H1 (cell line): ENCODE measurements at regions not wholly inside any gene's neighbourhood (a gene's known extent, or its start where the extent isn't known, plus 50 kb on each side); places are given as distances from the start of the nearest gene placed in this dataset.

ENCODE experiments used
- CTCF ChIA-PET: fragments of 300-600 bp; sonication (Branson Sonifier 250); formaldehyde crosslinking; loops from one replicate; lab custom pipeline; 2021; ENCODE audit not compliant: partially characterized antibody; lab: Charles Lee
- POLR2A ChIA-PET: fragments of 300-600 bp; sonication (Branson Sonifier 250); formaldehyde crosslinking; loops from one replicate; lab custom pipeline; 2021; ENCODE audit warnings: inconsistent platforms; ENCODE audit not compliant: partially characterized antibody; lab: Charles Lee
- DNase-seq, 2 experiments: peaks; one replicate each; pipeline versions ENCODE4 v3.0.0 to v3.0.0-alpha.2; 2010 to 2022; ENCODE audit warnings: low spot score in 2 of 2, low read depth in 1 of 2, mixed read lengths in 1 of 2
- FAIRE-seq: peaks from 2 replicates; lab custom pipeline; 2011; peaks lifted over from hg19 to GRCh38; lab: Jason Lieb, UNC
- H2AFZ ChIP-seq: 2 replicates; pipeline ENCODE4 v1.8.1; 2012; ENCODE audit warnings: low read length, inconsistent platforms
- H2AK5ac ChIP-seq: 2 replicates; pipeline ENCODE4 v1.6.1; 2013; ENCODE audit warnings: low read depth, low read length
- H2BK120ac ChIP-seq: replicated peaks from 2 replicates; pipeline ENCODE3; 2013; ENCODE audit warnings: low read depth, low read length, inconsistent platforms
- H2BK12ac ChIP-seq: 2 replicates; pipeline ENCODE4 v1.6.1; 2013; ENCODE audit warnings: low read depth, low read length
- H2BK15ac ChIP-seq: 2 replicates; pipeline ENCODE4 v1.6.1; 2013; ENCODE audit warnings: low read length
- H2BK20ac ChIP-seq: 2 replicates; pipeline ENCODE4 v1.6.1; 2013; ENCODE audit warnings: low read length
- H2BK5ac ChIP-seq: 2 replicates; pipeline ENCODE4 v1.6.1; 2013; ENCODE audit warnings: low read depth, low read length
- H3K14ac ChIP-seq: 2 replicates; pipeline ENCODE4 v1.6.1; 2013; ENCODE audit warnings: inconsistent platforms; ENCODE audit not compliant: insufficient read length
- H3K18ac ChIP-seq: 2 replicates; pipeline ENCODE4 v1.6.1; 2013; ENCODE audit warnings: low read length; ENCODE audit errors: extremely low read depth
- H3K23ac ChIP-seq: 2 replicates; pipeline ENCODE4 v1.6.1; 2013; ENCODE audit warnings: inconsistent platforms; ENCODE audit not compliant: insufficient read length
- H3K23me2 ChIP-seq: 2 replicates; pipeline ENCODE4 v1.6.1; 2013; ENCODE audit warnings: low read depth, low read length
- H3K27ac ChIP-seq: 2 replicates; pipeline ENCODE4 v1.6.1; 2011; ENCODE audit warnings: low read depth, low read length, inconsistent platforms
- H3K27me3 ChIP-seq, 4 experiments: replicated peaks in 1 of 4; 1 replicate in 1 of 4; 2 replicates in 3 of 4; pipeline versions ENCODE4 v1.6.1 to v1.8.1; 2011 to 2013; ENCODE audit warnings: low read length in 3 of 4, mild to moderate bottlenecking in 3 of 4, inconsistent platforms in 2 of 4, mixed read lengths in 2 of 4, moderate library complexity in 1 of 4; ENCODE audit not compliant: control insufficient read depth in 3 of 4, insufficient read depth in 3 of 4; ENCODE audit errors: extremely low read depth in 1 of 4
- H3K36me3 ChIP-seq, 4 experiments: 2 replicates each; pipeline versions ENCODE4 v1.6.1 to v1.8.1; 2011 to 2013; ENCODE audit warnings: mild to moderate bottlenecking in 4 of 4, low read length in 3 of 4, moderate library complexity in 2 of 4, control low read depth in 1 of 4, inconsistent platforms in 1 of 4; ENCODE audit not compliant: insufficient read depth in 4 of 4, control insufficient read depth in 2 of 4
- H3K4ac ChIP-seq: replicated peaks from 2 replicates; pipeline ENCODE3; 2013; ENCODE audit warnings: low read length, low read depth, mixed read lengths, inconsistent platforms; ENCODE audit not compliant: insufficient read length
- H3K4me1 ChIP-seq, 4 experiments: replicated peaks in 1 of 4; 1 replicate in 1 of 4; 2 replicates in 3 of 4; pipeline versions ENCODE4 v1.6.1 to v1.8.1; 2011 to 2013; ENCODE audit warnings: low read length in 3 of 4, inconsistent platforms in 2 of 4, mixed read lengths in 1 of 4; ENCODE audit not compliant: insufficient read depth in 4 of 4, control insufficient read depth in 3 of 4
- H3K4me2 ChIP-seq, 2 experiments: 2 replicates each; pipeline versions ENCODE4 v1.6.1 to v1.8.1; 2011 to 2013; ENCODE audit warnings: low read depth in 2 of 2, low read length in 2 of 2, control low read depth in 1 of 2, inconsistent platforms in 1 of 2, mild to moderate bottlenecking in 1 of 2; ENCODE audit not compliant: insufficient read depth in 1 of 2
- H3K4me3 ChIP-seq, 4 experiments: fragments of 200-600, 300-600 bp in 1 of 4; sonication (generic), shearing (Covaris generic), sonication (Bioruptor Twin) in 1 of 4; 2 replicates each; pipeline versions ENCODE4 v1.5.1 to v1.8.1; 2011 to 2016; ENCODE audit warnings: low read length in 4 of 4, low read depth in 3 of 4, control low read depth in 2 of 4, inconsistent platforms in 2 of 4, mild to moderate bottlenecking in 2 of 4, mixed read lengths in 1 of 4, moderate library complexity in 1 of 4; ENCODE audit not compliant: insufficient read depth in 2 of 4; ENCODE audit errors: extremely low read depth in 1 of 4
- H3K56ac ChIP-seq: replicated peaks from 2 replicates; pipeline ENCODE3; 2013; ENCODE audit warnings: low read depth, mild to moderate bottlenecking, mixed read lengths, low read length, inconsistent platforms; ENCODE audit not compliant: insufficient read length
- H3K79me1 ChIP-seq: 2 replicates; pipeline ENCODE4 v1.6.1; 2013; ENCODE audit warnings: low read depth, low read length, control low read depth
- H3K79me2 ChIP-seq, 2 experiments: 2 replicates each; pipeline versions ENCODE4 v1.6.1 to v1.8.1; 2012 to 2013; ENCODE audit warnings: low read length in 2 of 2, mild to moderate bottlenecking in 2 of 2, inconsistent platforms in 1 of 2; ENCODE audit not compliant: insufficient read depth in 2 of 2, control insufficient read depth in 1 of 2
- H3K9ac ChIP-seq, 4 experiments: replicated peaks in 1 of 4; 1 replicate in 1 of 4; 2 replicates in 3 of 4; pipeline versions ENCODE4 v1.6.1 to v1.8.1; 2011 to 2013; ENCODE audit warnings: low read depth in 3 of 4, low read length in 3 of 4, control low read depth in 2 of 4, mild to moderate bottlenecking in 2 of 4, moderate library complexity in 2 of 4, inconsistent platforms in 1 of 4; ENCODE audit errors: extremely low read depth in 1 of 4
- H3K9me3 ChIP-seq, 2 experiments: 2 replicates each; pipeline versions ENCODE4 v1.6.1 to v1.8.1; 2012 to 2013; ENCODE audit warnings: mild to moderate bottlenecking in 2 of 2, moderate library complexity in 2 of 2, control low read depth in 1 of 2, inconsistent platforms in 1 of 2, low read depth in 1 of 2, low read length in 1 of 2, mixed read lengths in 1 of 2; ENCODE audit not compliant: insufficient read depth in 2 of 2
- H4K20me1 ChIP-seq, 2 experiments: replicated peaks in 1 of 2; 2 replicates each; pipeline versions ENCODE3 to v1.8.1; 2011 to 2013; ENCODE audit warnings: inconsistent platforms in 2 of 2, low read length in 2 of 2, mild to moderate bottlenecking in 1 of 2; ENCODE audit not compliant: insufficient read depth in 2 of 2, control insufficient read depth in 1 of 2
- H4K5ac ChIP-seq: 2 replicates; pipeline ENCODE4 v1.6.1; 2013; ENCODE audit warnings: low read length, low read depth, mixed read lengths, inconsistent platforms; ENCODE audit not compliant: insufficient read length
- H4K8ac ChIP-seq: 2 replicates; pipeline ENCODE4 v1.8.0; 2013; ENCODE audit warnings: mild to moderate bottlenecking, moderate library complexity, low read length, inconsistent platforms; ENCODE audit not compliant: insufficient read depth; ENCODE audit errors: extremely low read depth
- H4K91ac ChIP-seq: replicated peaks from 2 replicates; pipeline ENCODE3; 2013; ENCODE audit warnings: low read length, mixed read lengths, inconsistent platforms; ENCODE audit not compliant: insufficient read length
- E2F6 ChIP-seq: IDR thresholded peaks from 2 replicates; pipeline ENCODE4 v1.6.1; 2012; ENCODE audit warnings: inconsistent platforms
- FOSL1 ChIP-seq: IDR thresholded peaks from 2 replicates; pipeline ENCODE4 v1.6.1; 2011; ENCODE audit warnings: mild to moderate bottlenecking, low read depth, low read length, moderate library complexity; ENCODE audit not compliant: insufficient read depth
- HDAC6 ChIP-seq: IDR thresholded peaks from one replicate; pipeline ENCODE4 v1.7.1; 2012; ENCODE audit warnings: low read depth, mild to moderate bottlenecking, inconsistent platforms, low read length, moderate library complexity
- JUN ChIP-seq: IDR thresholded peaks from 2 replicates; pipeline ENCODE4 v1.6.1; 2011; ENCODE audit warnings: low read depth, mild to moderate bottlenecking, improper control_type of control experiment, low read length
- RAD21 ChIP-seq, 2 experiments: IDR thresholded peaks in 1 of 2; conservative IDR thresholded peaks in 1 of 2; 2 replicates each; pipeline ENCODE4 v1.6.1; 2011; ENCODE audit warnings: low read depth in 2 of 2, low read length in 2 of 2, improper control_type of control experiment in 1 of 2, inconsistent platforms in 1 of 2, mild to moderate bottlenecking in 1 of 2, moderate library complexity in 1 of 2
- RBBP5 ChIP-seq: IDR thresholded peaks from 2 replicates; pipeline ENCODE4 v1.7.1; 2012; ENCODE audit warnings: low read depth, mild to moderate bottlenecking, inconsistent platforms, low read length, moderate library complexity, borderline replicate concordance
- RFX5 ChIP-seq: IDR thresholded peaks from 2 replicates; pipeline ENCODE4 v1.6.1; 2011; ENCODE audit warnings: low read depth, low read length, improper control_type of control experiment, borderline replicate concordance
- SIRT6 ChIP-seq: IDR thresholded peaks from one replicate; pipeline ENCODE4 v1.7.1; 2012; ENCODE audit warnings: low read length, inconsistent platforms
- SP4 ChIP-seq: IDR thresholded peaks from 2 replicates; pipeline ENCODE4 v1.6.1; 2012; ENCODE audit warnings: low read length, inconsistent platforms
- TEAD4 ChIP-seq: IDR thresholded peaks from 2 replicates; pipeline ENCODE4 v1.6.1; 2012; ENCODE audit warnings: low read depth, low read length, inconsistent platforms, mixed read lengths
- YY1 ChIP-seq: IDR thresholded peaks from 2 replicates; pipeline ENCODE4 v1.6.1; 2011; ENCODE audit warnings: low read depth, mild to moderate bottlenecking, low read length
- WGBS, 2 experiments: shearing (Covaris generic) in 1 of 2; methylation state at CpG; one replicate each; pipeline versions ENCODE4 v1.1.6 to v1.1.7; 2013 to 2015; ENCODE audit warnings: low lambda C conversion rate in 2 of 2, mixed read lengths in 2 of 2, inconsistent platforms in 1 of 2, low coverage in 1 of 2, missing lambda C conversion rate in 1 of 2; ENCODE audit not compliant: insufficient replicate concordance in 2 of 2, insufficient coverage in 1 of 2, insufficient read length in 1 of 2; ENCODE audit errors: extremely low coverage in 1 of 2, missing lambda C conversion rate in 1 of 2; 5-methylcytosine and 5-hydroxymethylcytosine counted together
- TF ChIP-seq, protein P1 (sequence below), 3 experiments: IDR thresholded peaks; 1 replicate in 2 of 3; 2 replicates in 1 of 3; pipeline versions ENCODE4 v1.5.1 to v1.6.1; 2011; ENCODE audit warnings: low read length in 3 of 3, mild to moderate bottlenecking in 3 of 3, inconsistent platforms in 2 of 3, low read depth in 1 of 3, moderate library complexity in 1 of 3; ENCODE audit not compliant: insufficient read depth in 1 of 3; ENCODE audit errors: control extremely low read depth in 1 of 3

GRCh38 chr2:47251404-47251675 is 75.0 kb upstream of the CALM2 start:
- H3K14ac ChIP-seq, result no peak overlapping the region
- TF ChIP-seq RAD21 (IDR thresholded peaks at IDR 0.05 in 1 of 2, conservative IDR thresholded peaks at IDR 0.05 in 1 of 2; ENCODE audit: low read depth in 2 of 2, low read length in 2 of 2), result no peak
- TF ChIP-seq RFX5, result no peak
- no peak for TF ChIP-seq RBBP5
- no peak for TF ChIP-seq SP4
- no peak for TF ChIP-seq SIRT6
- TF ChIP-seq E2F6, result no peak
- TF ChIP-seq JUN, result no peak
- TF ChIP-seq YY1, result no peak
- TF ChIP-seq, protein P1, sequence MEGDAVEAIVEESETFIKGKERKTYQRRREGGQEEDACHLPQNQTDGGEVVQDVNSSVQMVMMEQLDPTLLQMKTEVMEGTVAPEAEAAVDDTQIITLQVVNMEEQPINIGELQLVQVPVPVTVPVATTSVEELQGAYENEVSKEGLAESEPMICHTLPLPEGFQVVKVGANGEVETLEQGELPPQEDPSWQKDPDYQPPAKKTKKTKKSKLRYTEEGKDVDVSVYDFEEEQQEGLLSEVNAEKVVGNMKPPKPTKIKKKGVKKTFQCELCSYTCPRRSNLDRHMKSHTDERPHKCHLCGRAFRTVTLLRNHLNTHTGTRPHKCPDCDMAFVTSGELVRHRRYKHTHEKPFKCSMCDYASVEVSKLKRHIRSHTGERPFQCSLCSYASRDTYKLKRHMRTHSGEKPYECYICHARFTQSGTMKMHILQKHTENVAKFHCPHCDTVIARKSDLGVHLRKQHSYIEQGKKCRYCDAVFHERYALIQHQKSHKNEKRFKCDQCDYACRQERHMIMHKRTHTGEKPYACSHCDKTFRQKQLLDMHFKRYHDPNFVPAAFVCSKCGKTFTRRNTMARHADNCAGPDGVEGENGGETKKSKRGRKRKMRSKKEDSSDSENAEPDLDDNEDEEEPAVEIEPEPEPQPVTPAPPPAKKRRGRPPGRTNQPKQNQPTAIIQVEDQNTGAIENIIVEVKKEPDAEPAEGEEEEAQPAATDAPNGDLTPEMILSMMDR (IDR thresholded peaks at IDR 0.05; ENCODE audit: control extremely low read depth in 1 of 3, insufficient read depth in 1 of 3, low read depth in 1 of 3, low read length in 3 of 3), result no peak
- no peak for TF ChIP-seq FOSL1
- no peak for TF ChIP-seq HDAC6
- no peak for TF ChIP-seq TEAD4
- no peak overlapping the region for H2AFZ ChIP-seq
- no peak overlapping the region for H3K18ac ChIP-seq
- 89% methylated on average over 3 of the region's 3 CpGs; no CpG with 5 or more reads in 1 of the 2 experiments for WGBS, 2 experiments
- no peaks in the 10 kb centered on the region for H3K36me3 ChIP-seq
- no peak overlapping the region for H3K27ac ChIP-seq
- H3K27me3 ChIP-seq, result no peaks in the 10 kb centered on the region
- no peak overlapping the region for H3K56ac ChIP-seq
- POLR2A ChIA-PET, result interaction anchor here (0.9 kb wide), 1 partner anchor 12 kb away, joined by 3 read pairs; no protein-coding TSS in a partner anchor
- no peaks in the 10 kb centered on the region; the same call in 1 of the 2 replicates for H3K23me2 ChIP-seq
- no peak overlapping the region for H4K5ac ChIP-seq
- no peak overlapping the region for H4K8ac ChIP-seq
- H2BK120ac ChIP-seq, result no peak overlapping the region
- no peaks in the 10 kb centered on the region for H3K79me2 ChIP-seq
- H3K4ac ChIP-seq, result no peak overlapping the region
- no peaks in the 10 kb centered on the region for H3K79me1 ChIP-seq
- H2BK12ac ChIP-seq, result no peak overlapping the region
- no peaks in the 10 kb centered on the region for H3K9me3 ChIP-seq
- no peak overlapping the region for H3K9ac ChIP-seq
- DNase-seq, result no peak
- no peak overlapping the region for H2BK15ac ChIP-seq
- FAIRE-seq, result no peak
- no peak overlapping the region for H3K23ac ChIP-seq
- H4K20me1 ChIP-seq, result no peaks in the 10 kb centered on the region
- no peak overlapping the region for H2AK5ac ChIP-seq
- no peak overlapping the region for H2BK20ac ChIP-seq
- CTCF ChIA-PET, result interaction anchor here (1.0 to 3.6 kb wide), 3 partner anchors 13 to 193 kb away, joined by 3 to 10 read pairs (median 4); no protein-coding TSS in a partner anchor
- no peak overlapping the region for H3K4me3 ChIP-seq
- no peak overlapping the region for H2BK5ac ChIP-seq
- no peak overlapping the region for H3K4me2 ChIP-seq
- peaks cover under 1 to 5% (median 3%) of the 10 kb centered on the region in 4 experiments; a peak in 5 of 7 replicates for H3K4me1 ChIP-seq
- no peak overlapping the region for H4K91ac ChIP-seq
